ENCODE measurements at regions not wholly inside any gene's neighbourhood (a gene's known extent, or its start where the extent isn't known, plus 50 kb on each side); places are given as distances from the start of the nearest gene placed in this dataset.

DNA sequence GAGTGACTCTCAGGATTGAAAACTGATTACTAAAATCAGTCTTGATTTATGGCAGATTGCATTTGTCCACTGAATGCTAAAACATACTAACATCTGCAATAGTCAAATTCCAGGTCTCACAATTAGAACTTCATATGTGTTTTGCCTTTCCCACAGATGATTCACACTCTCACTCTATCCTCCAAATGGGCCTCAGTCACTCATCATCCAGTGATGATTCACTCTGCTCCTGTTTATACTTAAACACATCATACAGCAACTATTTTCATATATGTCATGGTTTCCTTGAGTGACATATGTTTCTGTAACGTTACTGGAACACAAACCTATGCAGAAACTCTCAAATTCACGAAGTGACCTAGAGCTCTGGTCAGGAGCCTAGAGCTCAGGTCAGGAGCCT is 512.9 kb downstream of the HINT1 start:
- Histone ChIP-seq H2BK20ac (ENCODE audit: low read length) (no peak overlapping the region), H3K4me3 (ENCODE audit: extremely low read depth in 1 of 4, insufficient read depth in 2 of 4, low read depth in 3 of 4, low read length in 4 of 4) (no peak overlapping the region), H3K23me2 (ENCODE audit: low read depth, low read length) (no peaks in the 10 kb centered on the region), H3K23ac (ENCODE audit: insufficient read length) (no peak overlapping the region), H3K18ac (ENCODE audit: extremely low read depth, low read length) (no peak overlapping the region), H3K4ac (replicated peaks; ENCODE audit: insufficient read length, low read depth, low read length) (no peak overlapping the region), H2BK120ac (replicated peaks; ENCODE audit: low read depth, low read length) (no peak overlapping the region), H3K9me3 (ENCODE audit: insufficient read depth in 2 of 2, low read depth in 1 of 2, low read length in 1 of 2) (no peaks in the 10 kb centered on the region), H3K79me2 (ENCODE audit: control insufficient read depth in 1 of 2, insufficient read depth in 2 of 2, low read length in 2 of 2) (no peaks in the 10 kb centered on the region), H4K20me1 (replicated peaks in 1 of 2; ENCODE audit: control insufficient read depth in 1 of 2, insufficient read depth in 2 of 2, low read length in 2 of 2) (no peaks in the 10 kb centered on the region), H4K5ac (ENCODE audit: insufficient read length, low read depth, low read length) (no peak overlapping the region), H3K27me3 (replicated peaks in 1 of 4; ENCODE audit: control insufficient read depth in 3 of 4, extremely low read depth in 1 of 4, insufficient read depth in 3 of 4, low read length in 3 of 4) (no peaks in the 10 kb centered on the region), H2BK5ac (ENCODE audit: low read depth, low read length) (no peak overlapping the region), H4K91ac (replicated peaks; ENCODE audit: insufficient read length, low read length) (no peak overlapping the region), H2BK12ac (ENCODE audit: low read depth, low read length) (no peak overlapping the region), H3K9ac (replicated peaks in 1 of 4; ENCODE audit: extremely low read depth in 1 of 4, low read depth in 3 of 4, low read length in 3 of 4) (no peak overlapping the region), H3K79me1 (ENCODE audit: low read depth, low read length) (no peaks in the 10 kb centered on the region), H2AK5ac (ENCODE audit: low read depth, low read length) (no peak overlapping the region), H2BK15ac (ENCODE audit: low read length) (no peak overlapping the region), H3K4me2 (ENCODE audit: insufficient read depth in 1 of 2, low read depth in 2 of 2, low read length in 2 of 2) (no peak overlapping the region), H3K4me1 (replicated peaks in 1 of 4; ENCODE audit: control insufficient read depth in 3 of 4, insufficient read depth in 4 of 4, low read length in 3 of 4) (peaks cover 0 to 5% (median 1%) of the 10 kb centered on the region in 4 experiments; a peak in 2 of 7 replicates), H3K56ac (replicated peaks; ENCODE audit: insufficient read length, low read depth, low read length) (no peak overlapping the region), H2AFZ (ENCODE audit: low read length) (no peak overlapping the region), H3K36me3 (ENCODE audit: control insufficient read depth in 2 of 4, insufficient read depth in 4 of 4, low read length in 3 of 4) (no peaks in the 10 kb centered on the region), H4K8ac (ENCODE audit: extremely low read depth, insufficient read depth, low read length) (no peak overlapping the region), H3K27ac (ENCODE audit: low read depth, low read length) (no peak overlapping the region), H3K14ac (ENCODE audit: insufficient read length) (no peak overlapping the region)
- ChIA-PET POLR2A (ENCODE audit: partially characterized antibody) (no interaction called here), CTCF (ENCODE audit: partially characterized antibody) (no interaction called here)
- WGBS, 2 experiments (ENCODE audit: extremely low coverage in 1 of 2, insufficient coverage in 1 of 2, insufficient read length in 1 of 2, insufficient replicate concordance in 2 of 2, low coverage in 1 of 2, low lambda C conversion rate in 2 of 2, missing lambda C conversion rate in 1 of 2): 85% methylated on average over 2 of the region's 2 CpGs; no CpG with 5 or more reads in 1 of the 2 experiments
- no peak for DNase-seq (ENCODE audit: low read depth in 1 of 2, low spot score in 2 of 2)
- FAIRE-seq: no peak
- TF ChIP-seq, protein P1, sequence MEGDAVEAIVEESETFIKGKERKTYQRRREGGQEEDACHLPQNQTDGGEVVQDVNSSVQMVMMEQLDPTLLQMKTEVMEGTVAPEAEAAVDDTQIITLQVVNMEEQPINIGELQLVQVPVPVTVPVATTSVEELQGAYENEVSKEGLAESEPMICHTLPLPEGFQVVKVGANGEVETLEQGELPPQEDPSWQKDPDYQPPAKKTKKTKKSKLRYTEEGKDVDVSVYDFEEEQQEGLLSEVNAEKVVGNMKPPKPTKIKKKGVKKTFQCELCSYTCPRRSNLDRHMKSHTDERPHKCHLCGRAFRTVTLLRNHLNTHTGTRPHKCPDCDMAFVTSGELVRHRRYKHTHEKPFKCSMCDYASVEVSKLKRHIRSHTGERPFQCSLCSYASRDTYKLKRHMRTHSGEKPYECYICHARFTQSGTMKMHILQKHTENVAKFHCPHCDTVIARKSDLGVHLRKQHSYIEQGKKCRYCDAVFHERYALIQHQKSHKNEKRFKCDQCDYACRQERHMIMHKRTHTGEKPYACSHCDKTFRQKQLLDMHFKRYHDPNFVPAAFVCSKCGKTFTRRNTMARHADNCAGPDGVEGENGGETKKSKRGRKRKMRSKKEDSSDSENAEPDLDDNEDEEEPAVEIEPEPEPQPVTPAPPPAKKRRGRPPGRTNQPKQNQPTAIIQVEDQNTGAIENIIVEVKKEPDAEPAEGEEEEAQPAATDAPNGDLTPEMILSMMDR (IDR thresholded peaks at IDR 0.05; ENCODE audit: control extremely low read depth in 1 of 3, insufficient read depth in 1 of 3, low read depth in 1 of 3, low read length in 3 of 3): no peak
- TF ChIP-seq NRF1 (IDR thresholded peaks at IDR 0.05; ENCODE audit: low read depth, low read length) (no peak), SRF (IDR thresholded peaks at IDR 0.05; ENCODE audit: low read depth, low read length) (no peak), GABPA (IDR thresholded peaks at IDR 0.05; ENCODE audit: borderline replicate concordance, insufficient read depth, low read length) (no peak), EP300 (IDR thresholded peaks at IDR 0.05; ENCODE audit: borderline replicate concordance in 1 of 2, low read depth in 2 of 2, low read length in 2 of 2) (no peak), PHF8 (conservative IDR thresholded peaks at IDR 0.05; ENCODE audit: low read depth, low read length) (no peak), TAF7 (optimal IDR thresholded peaks at IDR 0.05; ENCODE audit: borderline replicate concordance, low read depth, low read length) (no peak), HDAC6 (IDR thresholded peaks at IDR 0.05; ENCODE audit: low read depth, low read length) (no peak), EZH2 (IDR thresholded peaks at IDR 0.05; ENCODE audit: low read depth, low read length, severe bottlenecking) (no peak), FOSL1 (IDR thresholded peaks at IDR 0.05; ENCODE audit: insufficient read depth, low read depth, low read length) (no peak), TAF1 (IDR thresholded peaks at IDR 0.05; ENCODE audit: low read depth, low read length) (no peak), CREB1 (IDR thresholded peaks at IDR 0.05) (no peak)

Measured in H1 (cell line).